Neutrophil (primary cell): ENCODE measurements at regions not wholly inside any gene's neighbourhood (a gene's known extent, or its start where the extent isn't known, plus 50 kb on each side); places are given as distances from the start of the nearest gene placed in this dataset.

Experiments
- H3K27ac ChIP-seq: fragments of 200-600 bp; sonication (generic); 2 replicates; pipeline ENCODE4 v1.5.1; 2016; ENCODE audit warnings: mild to moderate bottlenecking, moderate library complexity
- H3K27me3 ChIP-seq: fragments of 200-600 bp; sonication (generic); 2 replicates; pipeline ENCODE4 v1.6.0; 2016; ENCODE audit warnings: mild to moderate bottlenecking
- H3K36me3 ChIP-seq: fragments of 200-600 bp; sonication (generic); 2 replicates; pipeline ENCODE4 v1.5.1; 2017
- H3K4me1 ChIP-seq, 2 experiments: fragments of 200-600 bp in 1 of 2; sonication (generic) in 1 of 2; 1 replicate in 1 of 2; 2 replicates in 1 of 2; pipeline versions ENCODE4 v1.5.1 to v1.6.1; 2013 to 2016; ENCODE audit warnings: low read depth in 1 of 2, low read length in 1 of 2, mild to moderate bottlenecking in 1 of 2, moderate library complexity in 1 of 2; ENCODE audit not compliant: control insufficient read depth in 1 of 2, insufficient read depth in 1 of 2
- H3K4me3 ChIP-seq, 2 experiments: fragments of 200-600 bp in 1 of 2; sonication (generic) in 1 of 2; 1 replicate in 1 of 2; 2 replicates in 1 of 2; pipeline ENCODE4 v1.5.1; 2013 to 2016; ENCODE audit warnings: low read depth in 1 of 2, low read length in 1 of 2, mild to moderate bottlenecking in 1 of 2, moderate library complexity in 1 of 2
- H3K9me3 ChIP-seq: fragments of 200-600 bp; sonication (generic); 2 replicates; pipeline ENCODE4 v1.5.1; 2016
- TF ChIP-seq, protein P1 (sequence below): fragments of 200-600 bp; sonication (generic); IDR thresholded peaks from 2 replicates; pipeline ENCODE4 v1.5.1; 2016; ENCODE audit warnings: antibody characterized with exemption

DNA sequence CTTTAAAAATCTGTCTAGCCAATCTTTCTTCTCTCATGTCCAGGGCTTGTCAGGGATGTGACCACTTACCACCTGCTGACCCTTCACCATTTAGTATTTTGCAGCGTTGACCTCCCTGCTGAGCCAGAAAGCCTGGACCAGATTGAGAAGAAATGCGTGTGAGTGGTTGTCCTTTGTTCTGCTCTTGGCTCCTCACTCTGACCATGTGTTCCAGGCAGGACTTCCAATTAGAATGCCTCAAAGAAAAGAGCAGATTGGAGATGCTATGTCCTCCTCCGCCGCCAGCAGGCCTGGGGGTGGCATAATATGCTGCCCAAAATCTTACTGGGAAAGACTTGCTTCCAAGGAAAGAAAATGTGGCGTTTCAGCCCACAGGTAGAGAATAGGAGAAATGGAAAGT is 894.1 kb downstream of the SLC4A3 start:
- Histone ChIP-seq H3K27me3 (no peaks in the 10 kb centered on the region), H3K4me1 (no peaks in the 10 kb centered on the region), H3K27ac (no peak overlapping the region), H3K4me3 (no peak overlapping the region), H3K36me3 (no peaks in the 10 kb centered on the region), H3K9me3 (no peaks in the 10 kb centered on the region)
- TF ChIP-seq, protein P1, sequence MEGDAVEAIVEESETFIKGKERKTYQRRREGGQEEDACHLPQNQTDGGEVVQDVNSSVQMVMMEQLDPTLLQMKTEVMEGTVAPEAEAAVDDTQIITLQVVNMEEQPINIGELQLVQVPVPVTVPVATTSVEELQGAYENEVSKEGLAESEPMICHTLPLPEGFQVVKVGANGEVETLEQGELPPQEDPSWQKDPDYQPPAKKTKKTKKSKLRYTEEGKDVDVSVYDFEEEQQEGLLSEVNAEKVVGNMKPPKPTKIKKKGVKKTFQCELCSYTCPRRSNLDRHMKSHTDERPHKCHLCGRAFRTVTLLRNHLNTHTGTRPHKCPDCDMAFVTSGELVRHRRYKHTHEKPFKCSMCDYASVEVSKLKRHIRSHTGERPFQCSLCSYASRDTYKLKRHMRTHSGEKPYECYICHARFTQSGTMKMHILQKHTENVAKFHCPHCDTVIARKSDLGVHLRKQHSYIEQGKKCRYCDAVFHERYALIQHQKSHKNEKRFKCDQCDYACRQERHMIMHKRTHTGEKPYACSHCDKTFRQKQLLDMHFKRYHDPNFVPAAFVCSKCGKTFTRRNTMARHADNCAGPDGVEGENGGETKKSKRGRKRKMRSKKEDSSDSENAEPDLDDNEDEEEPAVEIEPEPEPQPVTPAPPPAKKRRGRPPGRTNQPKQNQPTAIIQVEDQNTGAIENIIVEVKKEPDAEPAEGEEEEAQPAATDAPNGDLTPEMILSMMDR = no peak

DNA sequence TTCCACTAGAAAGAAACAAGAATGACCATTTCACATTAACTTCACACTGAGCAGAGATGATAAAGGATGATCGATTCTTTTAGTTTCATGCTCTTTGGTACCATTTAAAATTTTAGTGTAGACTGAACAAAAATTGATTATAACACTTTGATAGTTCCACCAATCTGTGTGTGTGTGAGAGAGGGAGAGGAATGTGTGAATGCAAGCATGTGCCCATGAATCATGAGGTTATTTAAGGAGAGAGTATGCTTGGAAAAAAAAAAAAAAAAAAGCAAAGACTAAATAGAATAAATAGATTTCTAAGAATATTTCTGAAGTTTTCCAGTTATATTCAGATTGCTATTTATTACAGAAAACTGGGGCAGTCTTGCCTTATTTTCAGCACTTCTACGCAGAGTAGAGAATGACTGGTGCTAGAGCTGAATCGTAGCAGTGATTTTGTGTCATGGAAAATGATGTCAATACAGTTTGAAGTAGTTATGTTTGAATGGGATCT is 900.8 kb downstream of the SLC4A3 start:
- no peaks in the 10 kb centered on the region for H3K27me3 ChIP-seq
- no peak overlapping the region for H3K27ac ChIP-seq
- H3K9me3 ChIP-seq = no peaks in the 10 kb centered on the region
- TF ChIP-seq, protein P1 = no peak
- no peak overlapping the region for H3K4me3 ChIP-seq
- H3K36me3 ChIP-seq = no peaks in the 10 kb centered on the region
- no peaks in the 10 kb centered on the region for H3K4me1 ChIP-seq

DNA sequence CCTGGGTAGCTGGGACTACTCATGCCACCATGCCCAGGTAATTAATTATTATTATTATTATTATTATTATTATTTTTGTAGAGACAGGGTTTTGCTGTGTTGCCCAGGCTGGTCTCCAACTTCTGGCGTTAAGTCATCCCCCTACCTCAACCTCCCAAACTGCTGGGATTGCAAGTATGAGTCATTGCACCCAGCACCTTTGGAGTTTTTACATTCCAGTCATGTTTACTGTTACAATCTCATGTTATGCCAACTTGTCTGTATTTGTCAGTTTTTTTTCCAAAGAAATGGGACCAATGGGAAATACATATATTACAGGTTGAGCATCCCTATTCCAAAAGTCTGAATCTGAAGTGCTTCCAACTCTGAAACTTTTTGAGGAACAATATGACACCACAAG is 903.8 kb downstream of the SLC4A3 start:
- Histone ChIP-seq H3K4me1 (no peaks in the 10 kb centered on the region), H3K9me3 (no peaks in the 10 kb centered on the region), H3K27me3 (no peaks in the 10 kb centered on the region), H3K36me3 (no peaks in the 10 kb centered on the region), H3K27ac (no peak overlapping the region), H3K4me3 (no peak overlapping the region)
- TF ChIP-seq, protein P1 = no peak

DNA sequence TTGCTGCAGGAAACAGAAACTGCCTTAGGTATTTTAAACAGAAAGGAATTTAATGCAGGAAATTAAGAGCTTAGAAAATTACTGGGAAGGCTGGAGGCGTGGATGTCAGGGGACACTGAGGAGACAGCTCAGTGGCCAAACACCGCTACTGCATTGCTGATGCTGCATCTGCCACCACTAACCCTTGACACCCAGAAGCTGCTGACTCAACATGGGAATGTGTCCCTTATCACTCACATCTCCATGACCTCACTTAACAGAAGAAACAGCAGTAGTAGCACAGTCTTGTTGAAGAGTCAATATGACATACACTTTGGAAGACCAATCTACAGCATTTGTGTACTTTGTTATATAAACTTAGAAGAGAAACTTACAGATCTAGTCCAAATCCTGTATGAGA is 906.1 kb downstream of the SLC4A3 start:
- no peak overlapping the region for H3K4me3 ChIP-seq
- no peaks in the 10 kb centered on the region for H3K27me3 ChIP-seq
- no peak overlapping the region for H3K27ac ChIP-seq
- no peaks in the 10 kb centered on the region for H3K4me1 ChIP-seq
- H3K9me3 ChIP-seq = peaks cover 3% of the 10 kb centered on the region
- TF ChIP-seq, protein P1 = no peak
- no peaks in the 10 kb centered on the region for H3K36me3 ChIP-seq

DNA sequence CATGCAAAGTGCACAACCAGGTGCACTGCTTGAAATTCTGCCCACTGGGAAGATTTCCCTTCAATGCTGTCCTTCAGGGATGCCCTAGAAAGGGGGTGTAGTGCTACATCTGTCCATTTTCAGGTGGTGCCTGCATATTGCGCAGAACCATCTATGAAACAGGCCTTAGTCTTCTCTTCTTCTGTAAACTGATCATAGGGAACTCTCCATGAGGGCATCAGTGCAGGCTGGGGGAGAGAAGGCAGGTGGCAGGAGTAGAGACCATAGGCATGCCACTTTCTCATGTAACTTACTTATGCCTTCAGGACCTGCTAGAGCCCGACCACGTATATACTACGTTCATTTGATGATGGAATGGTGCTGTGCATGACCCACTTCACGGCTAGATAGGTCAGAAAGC is 912.1 kb downstream of the SLC4A3 start:
- Histone ChIP-seq H3K4me1 (no peaks in the 10 kb centered on the region), H3K27me3 (no peaks in the 10 kb centered on the region), H3K9me3 (peaks cover 3% of the 10 kb centered on the region), H3K27ac (no peak overlapping the region), H3K4me3 (no peak overlapping the region), H3K36me3 (no peaks in the 10 kb centered on the region)
- TF ChIP-seq, protein P1 = no peak

DNA sequence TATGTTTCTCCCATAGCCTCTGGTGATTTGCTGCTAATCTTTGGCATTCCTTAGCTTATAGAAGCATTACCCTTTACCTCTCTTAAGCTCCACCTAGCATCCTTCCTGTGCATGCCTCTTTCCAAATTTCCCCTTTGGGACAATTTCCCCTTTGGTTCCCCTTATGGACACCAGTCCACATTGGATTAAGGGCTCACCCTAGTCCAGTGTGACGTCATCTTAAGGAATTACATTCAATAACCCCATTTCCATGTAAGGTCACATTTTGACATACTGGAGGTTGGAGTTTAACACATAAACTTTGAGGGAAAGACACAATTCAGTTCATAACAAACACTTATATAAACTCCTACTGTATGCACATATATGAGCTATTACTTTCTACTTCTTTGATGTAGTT is 916.6 kb downstream of the SLC4A3 start:
- no peaks in the 10 kb centered on the region for H3K9me3 ChIP-seq
- no peaks in the 10 kb centered on the region for H3K36me3 ChIP-seq
- no peaks in the 10 kb centered on the region for H3K27me3 ChIP-seq
- TF ChIP-seq, protein P1 = no peak
- H3K27ac ChIP-seq = no peak overlapping the region
- no peaks in the 10 kb centered on the region for H3K4me1 ChIP-seq
- H3K4me3 ChIP-seq = no peak overlapping the region
